Daoy (cell line): ENCODE measurements at regions not wholly inside any gene's neighbourhood (a gene's known extent, or its start where the extent isn't known, plus 50 kb on each side); places are given as distances from the start of the nearest gene placed in this dataset.

Experiments
- DNase-seq: peaks from one replicate; pipeline ENCODE4 v3.0.0-alpha.2; 2015; ENCODE audit warnings: low read depth

DNA sequence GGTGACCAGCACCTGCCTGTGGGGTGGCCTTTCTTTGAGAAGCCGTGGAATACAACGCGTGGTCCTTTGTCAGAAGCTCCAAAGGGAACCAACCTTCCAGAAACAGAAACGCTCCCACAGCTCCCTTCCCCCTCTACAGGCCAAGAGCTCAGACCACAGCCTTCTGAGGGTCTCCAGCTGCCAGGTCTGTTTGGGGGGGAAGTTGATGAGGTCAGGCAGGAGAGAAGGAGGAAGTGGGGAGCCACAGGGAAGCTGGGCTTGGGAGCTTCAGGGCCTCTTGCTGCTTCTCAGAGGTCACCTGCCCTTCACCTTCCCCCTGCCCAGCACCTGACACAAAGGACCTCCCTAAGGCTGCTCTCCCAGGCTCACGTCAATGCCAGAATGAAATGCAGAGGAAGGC is 287.7 kb upstream of the ID2 start:
- no peak for DNase-seq

DNA sequence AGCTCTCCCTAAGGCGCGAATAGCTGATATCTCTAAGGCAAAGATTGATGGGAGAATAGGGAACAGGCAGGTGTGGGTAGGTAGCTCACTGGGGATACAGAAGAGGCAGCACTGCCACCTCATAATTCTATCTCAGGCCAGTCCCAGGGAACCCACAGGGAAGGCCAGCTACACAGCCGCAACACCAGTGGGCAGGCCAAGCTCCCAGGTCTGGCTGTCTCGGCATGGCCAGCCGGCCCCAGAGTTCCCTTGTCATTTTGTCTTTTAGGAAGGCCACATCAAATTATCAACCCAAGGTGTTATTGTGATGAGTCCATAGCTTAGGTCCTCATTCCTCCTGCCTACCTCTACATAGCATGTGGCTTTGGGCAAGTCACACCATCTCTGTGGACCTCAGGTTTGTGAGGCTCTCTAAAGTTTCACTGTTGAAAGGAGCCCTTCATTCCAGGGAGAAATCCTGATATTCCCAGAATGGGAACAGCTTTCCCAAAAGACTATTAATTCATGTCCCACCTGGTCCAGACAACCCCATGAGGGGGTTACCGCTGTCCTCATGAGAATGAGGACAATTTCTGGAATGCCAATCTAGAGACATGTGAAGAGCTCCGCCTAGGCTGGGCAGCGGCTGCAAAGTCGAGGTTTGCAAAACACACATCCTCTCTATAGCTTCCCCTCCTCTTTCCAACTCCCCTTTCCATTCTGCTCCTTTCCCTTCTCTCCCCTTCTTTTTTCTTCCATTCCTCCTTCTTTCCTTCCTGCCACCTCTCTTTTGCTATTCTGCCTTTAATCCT is 287.1 kb upstream of the ID2 start:
- DNase-seq = no peak

DNA sequence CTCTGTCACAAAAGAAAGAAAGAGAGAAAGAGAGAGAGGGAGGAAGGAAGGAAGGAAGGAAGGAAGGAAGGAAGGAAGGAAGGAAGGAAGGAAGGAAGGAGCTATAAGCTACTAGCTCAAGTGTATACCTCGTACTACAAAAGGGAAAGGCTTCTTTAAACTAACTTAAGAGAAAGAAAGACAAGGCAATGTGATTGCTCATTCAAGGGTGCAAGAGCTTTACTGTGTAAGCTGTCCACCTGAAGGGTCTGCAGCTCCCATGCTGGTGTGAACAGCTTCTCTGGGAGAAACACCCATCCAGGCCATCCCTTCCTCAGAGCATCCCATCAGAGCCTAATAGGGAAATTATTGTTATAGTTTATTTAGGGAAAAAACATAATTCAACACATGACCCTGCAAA is 286.1 kb upstream of the ID2 start:
- DNase-seq = no peak

DNA sequence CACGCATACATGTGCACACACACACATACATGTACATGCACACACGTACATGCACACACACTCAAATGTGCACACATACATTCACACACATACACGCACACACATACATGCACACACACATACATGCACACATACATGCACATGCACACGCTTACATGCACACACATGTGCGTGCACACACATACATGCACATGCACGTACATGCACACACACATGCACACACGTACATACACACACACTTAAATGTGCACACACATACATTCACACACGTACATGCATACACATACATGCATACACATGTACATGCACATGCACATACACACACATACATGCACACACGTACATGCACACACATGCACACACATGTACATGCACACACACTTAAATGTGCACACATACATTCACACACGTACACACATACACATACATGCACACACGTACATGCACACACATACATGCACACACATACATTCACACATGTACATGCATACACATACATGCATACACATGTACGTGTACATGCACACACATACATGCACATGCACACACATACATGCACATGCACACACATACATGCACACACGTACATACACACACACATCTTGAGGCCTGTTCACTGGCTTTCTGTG is 283.7 kb upstream of the ID2 start:
- DNase-seq = no peak

- no peak for DNase-seq
Measured at GRCh38 chr2:8399731-8400130, 282.1 kb upstream of the ID2 start.

DNA sequence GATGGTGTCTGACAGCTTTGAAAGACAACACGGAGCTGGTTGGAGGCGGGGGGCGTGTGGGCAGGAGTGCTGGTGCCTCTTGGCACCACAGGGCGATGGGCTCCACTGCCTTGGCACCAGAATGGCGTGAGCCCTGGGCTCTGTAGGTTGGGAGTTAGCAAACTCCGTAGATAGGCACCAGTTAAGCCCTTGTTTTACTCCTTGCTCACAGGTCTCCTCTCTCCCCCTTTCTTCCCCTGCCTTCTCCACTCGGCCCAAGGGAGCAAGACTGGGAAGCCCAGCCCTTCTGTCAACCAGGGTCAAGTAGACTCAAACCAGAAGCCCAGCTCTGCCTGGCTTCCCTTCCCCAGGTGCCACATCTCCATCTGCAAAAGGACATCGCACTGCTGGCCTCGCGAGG is 281.7 kb upstream of the ID2 start:
- no peak for DNase-seq

DNA sequence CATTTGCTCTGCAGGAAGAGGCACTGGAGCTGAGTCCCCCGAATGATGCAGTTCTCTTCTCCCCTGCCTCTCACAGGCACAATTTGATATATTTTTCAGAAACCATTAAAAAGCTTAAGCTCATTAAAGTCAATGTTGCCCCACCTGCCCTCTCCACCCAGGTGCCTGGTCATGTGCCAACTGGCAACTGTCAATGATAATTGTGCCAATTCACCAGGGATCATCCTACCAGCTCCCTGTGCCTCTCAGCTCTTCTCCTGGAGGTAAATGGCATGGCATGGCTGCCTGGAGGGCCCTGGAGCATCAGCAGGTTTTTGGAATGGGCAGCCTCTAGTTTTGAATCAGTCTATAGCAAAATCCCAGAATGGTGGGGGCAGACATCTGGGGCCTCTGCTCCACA is 279.6 kb upstream of the ID2 start:
- DNase-seq = no peak

DNA sequence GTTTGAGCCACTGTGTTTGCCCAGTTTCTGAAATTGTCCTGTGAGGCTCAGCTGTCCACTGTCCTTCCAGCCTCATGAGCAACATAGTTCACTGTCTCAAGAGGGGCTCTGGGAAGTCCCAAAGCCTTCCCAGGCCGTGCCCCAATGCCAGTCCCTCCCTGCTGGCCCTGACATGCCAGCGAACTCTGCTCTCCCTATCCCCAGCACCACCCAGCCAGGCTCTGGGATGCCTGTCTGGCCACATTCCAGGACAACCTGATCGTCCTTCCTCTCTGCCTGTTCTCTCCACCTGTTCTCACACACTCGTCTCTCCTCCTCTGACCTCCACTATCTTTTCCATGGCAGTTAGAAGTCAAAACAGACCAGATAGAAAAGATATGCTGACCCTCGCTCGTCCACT is 278.0 kb upstream of the ID2 start:
- DNase-seq = no peak

DNA sequence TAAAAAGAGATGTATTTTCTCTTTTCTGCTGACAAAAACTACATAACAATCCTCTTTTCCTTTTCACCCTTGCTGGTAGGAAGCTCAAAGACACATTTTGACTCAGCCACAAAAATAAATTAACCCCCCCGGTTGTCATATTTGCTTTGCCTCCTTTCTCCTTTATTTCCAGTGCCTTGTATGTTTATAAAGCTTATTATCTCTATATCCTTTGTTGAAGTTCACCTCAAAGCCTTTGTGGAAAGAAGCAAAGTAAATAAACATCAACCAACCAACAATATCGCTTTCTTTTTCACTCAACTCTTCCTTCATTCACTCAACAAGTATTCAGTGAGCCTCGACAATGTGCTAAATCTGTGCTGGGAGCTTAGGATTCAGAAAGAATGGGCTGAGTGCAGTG is 276.5 kb upstream of the ID2 start:
- DNase-seq = no peak

DNA sequence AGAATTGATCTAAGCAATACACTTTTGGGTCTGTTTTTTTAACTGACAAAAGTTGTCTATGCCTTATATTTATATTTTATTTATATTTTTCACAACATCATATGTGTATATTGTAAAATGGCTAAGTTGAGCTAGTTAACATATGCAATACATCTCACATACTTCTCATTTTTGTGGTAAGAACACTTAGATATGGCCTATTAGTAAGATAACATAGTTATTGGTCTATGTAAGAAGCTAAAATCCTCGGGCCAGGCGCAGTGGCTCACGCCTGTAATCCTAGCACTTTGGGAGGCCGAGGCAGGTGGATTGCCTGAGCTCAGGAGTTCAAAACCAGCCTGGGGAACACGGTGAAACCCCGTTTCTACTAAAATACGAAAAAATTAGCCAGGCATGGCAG is 275.6 kb upstream of the ID2 start:
- no peak for DNase-seq

GRCh38 chr2:8407332-8407731 is 274.5 kb upstream of the ID2 start:
- DNase-seq = no peak

- DNase-seq = peak; percentile 13
Measured at GRCh38 chr2:8408560-8409460, 273.0 kb upstream of the ID2 start.

- no peak for DNase-seq
Measured at GRCh38 chr2:8409461-8410260, 272.2 kb upstream of the ID2 start.

- DNase-seq = no peak
Measured at GRCh38 chr2:8412082-8412481, 269.8 kb upstream of the ID2 start.

GRCh38 chr2:8412586-8412985 is 269.3 kb upstream of the ID2 start:
- DNase-seq = no peak

- no peak for DNase-seq
Measured at GRCh38 chr2:8413589-8414135, 268.2 kb upstream of the ID2 start.

DNA sequence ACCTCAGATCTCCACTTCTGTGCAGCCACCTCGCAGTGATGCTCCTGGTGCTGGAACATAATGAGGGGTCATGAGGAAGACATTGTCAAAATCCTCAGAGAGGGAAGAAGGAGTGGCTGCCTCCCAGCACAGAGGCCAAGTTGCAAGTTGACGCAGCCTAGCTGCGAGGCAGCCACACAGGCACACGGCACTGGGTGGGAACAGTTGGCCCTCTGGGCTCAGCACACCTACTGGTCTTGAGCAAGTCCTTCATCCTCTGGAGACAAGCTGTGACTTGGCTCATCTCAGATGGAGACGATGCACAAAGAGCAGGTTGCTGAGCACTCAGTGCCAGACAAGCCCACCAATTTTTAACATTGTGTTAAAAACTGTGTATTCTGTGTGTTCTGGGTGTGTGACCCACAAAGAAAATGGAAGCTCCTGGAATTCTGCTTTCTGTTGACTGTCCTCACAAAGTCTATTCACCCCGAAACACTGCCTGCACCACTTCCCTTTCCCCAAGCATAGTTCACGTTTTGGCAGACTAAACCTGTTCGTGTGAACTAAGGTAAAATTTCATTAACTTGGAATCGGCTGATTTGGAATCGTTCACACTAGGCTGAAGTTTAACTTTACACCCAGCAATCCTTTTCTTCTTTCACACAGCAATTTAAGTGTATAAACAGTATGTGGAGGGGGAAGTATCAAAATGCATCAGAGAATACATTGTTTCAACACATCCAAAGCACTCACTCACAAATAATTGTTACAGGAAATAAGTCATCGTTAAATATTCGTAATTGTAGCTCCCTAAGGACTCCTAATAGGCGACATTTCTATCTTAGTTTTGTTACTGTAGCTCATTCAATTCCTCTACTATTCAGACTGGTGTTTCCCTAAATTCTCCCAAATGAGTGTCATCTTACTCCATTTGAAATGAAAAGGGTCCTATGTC is 266.6 kb upstream of the ID2 start:
- no peak for DNase-seq

DNA sequence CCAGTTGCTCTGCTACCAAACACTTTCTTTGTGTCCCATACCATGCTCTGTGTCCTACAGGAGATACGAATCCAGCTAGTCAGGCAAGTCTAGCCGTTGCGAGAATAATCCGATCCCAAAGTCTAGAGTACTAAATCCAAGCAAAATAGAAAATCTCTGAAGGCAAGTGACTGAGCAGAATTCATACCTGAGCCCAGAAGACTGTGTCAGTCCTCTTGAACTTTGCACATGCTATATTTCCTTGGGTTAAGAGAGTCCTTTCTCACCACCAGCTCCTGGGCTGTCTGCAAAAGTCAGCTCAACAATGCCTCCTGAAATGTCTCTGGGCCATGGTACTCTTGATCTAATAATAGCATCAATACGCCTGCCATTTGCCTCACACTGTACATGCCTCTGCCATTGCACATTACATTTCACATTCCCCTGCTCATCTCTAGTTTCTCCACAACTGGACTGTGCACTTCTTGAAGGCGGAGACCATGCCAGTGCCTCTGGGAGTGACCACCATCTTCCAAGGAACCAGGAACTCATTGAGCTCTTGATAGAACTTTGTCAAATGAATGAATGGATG is 265.8 kb upstream of the ID2 start:
- no peak for DNase-seq

- no peak for DNase-seq
Measured at GRCh38 chr2:8416849-8417832, 264.7 kb upstream of the ID2 start.
